ENCODE measurements at regions not wholly inside any gene's neighbourhood (a gene's known extent, or its start where the extent isn't known, plus 50 kb on each side); places are given as distances from the start of the nearest gene placed in this dataset.
A peak's percentile ranks its signal among the peaks of the same experiment; 100 is the strongest.

DNA sequence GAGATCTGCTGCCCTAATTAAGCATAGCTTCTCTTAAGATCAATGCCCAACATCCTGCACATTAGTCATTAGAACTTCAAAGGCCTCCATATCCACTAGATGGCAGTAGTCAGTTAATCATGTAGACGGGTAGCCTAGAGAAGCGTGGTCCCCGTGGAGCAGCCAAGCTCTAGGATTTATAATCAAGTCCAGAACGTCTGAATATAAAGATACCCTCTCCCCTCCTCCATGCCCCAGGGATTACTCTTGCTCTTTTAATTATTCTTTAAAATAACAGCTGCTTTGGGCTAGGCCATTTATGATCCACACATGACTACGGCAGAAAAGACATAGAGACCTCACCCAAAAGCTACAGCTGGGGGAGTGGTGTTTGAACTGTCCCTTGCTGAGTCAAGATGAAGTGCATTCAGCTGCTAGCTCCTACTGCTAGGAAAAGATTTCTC, 327.6 kb upstream of the PLET1 start:
- peak; percentile 81 for DNase-seq (ENCODE audit: low read depth)

DNA sequence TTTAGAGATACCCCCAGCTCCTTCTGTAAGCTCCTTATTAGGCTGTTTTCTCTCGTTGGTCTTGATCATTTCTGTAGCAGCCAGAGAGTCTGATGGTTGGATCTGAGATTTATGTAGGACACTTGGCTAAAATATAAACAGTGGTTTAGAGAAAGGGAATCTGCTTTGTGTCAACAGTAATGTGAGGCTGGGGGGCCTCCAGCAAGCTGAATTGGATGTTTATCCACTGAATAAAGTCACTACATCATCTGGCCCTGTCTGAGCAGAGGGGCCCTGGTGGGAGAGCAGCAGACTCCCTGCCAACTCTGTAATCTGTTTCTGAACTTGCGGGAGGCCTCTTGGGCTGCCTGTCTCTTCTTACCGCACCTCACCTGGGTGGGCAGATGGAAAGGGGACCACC, 328.5 kb upstream of the PLET1 start:
- no peak for DNase-seq (ENCODE audit: low read depth)

DNA sequence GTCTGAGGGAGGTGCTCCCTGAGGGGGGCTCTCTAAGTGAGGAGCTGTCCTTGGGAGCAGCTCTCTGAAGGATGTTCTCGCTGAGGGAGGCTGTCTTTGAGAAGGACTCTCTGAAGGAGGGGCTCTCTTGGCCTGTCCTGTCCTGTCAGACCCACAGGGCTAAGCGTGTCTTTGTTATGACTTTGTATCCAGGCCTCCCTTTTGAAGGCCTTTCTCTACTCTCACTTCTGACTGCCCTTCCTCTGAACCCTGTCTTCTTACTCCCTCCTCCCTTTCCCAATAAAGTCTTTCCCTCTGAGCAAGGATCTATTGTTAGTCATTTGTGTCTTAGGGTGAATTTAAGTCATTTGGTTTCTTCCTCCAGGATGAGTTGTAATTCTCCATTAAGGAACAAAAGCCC, 330.1 kb upstream of the PLET1 start:
- DNase-seq (ENCODE audit: low read depth), result peak; percentile 33

DNA sequence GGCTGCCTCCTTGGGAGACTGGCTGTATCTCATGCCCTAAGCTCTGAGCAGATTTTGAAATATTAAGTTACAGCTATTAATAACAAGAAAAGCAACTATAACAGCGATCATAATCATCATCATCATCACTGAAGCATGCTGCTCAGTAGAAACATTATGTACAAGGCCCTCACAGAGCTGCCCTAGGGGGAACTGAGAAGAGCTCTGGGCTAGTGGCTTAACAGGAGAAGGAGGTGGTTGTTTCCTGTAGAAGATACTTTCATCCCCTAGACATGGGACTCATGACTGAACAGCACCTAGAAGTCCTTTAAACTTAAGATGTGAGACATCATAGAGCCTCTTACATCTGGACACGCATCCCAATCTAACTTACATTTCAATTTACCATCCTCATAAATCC, 332.8 kb upstream of the PLET1 start:
- DNase-seq (ENCODE audit: low read depth), result no peak

DNA sequence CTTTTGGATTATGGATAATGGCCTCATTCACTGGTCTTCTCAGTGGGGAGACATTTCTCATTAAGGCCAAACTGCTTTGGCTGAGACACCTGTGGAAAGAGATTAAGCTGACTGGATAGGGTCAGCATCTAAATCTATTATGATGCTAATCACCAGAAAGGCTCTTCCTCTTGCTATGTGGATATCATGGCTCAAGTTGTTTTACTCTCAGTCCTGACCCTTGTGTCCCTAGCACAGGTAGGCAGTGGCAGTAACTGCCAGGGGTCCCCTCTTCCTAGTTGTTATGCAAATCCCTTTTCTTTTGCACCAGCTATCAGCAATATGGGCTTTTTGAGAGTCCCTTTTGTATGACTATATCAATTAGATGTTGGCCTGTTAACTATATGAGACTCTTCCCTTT, 335.7 kb upstream of the PLET1 start:
- no peak for DNase-seq (ENCODE audit: low read depth)

DNA sequence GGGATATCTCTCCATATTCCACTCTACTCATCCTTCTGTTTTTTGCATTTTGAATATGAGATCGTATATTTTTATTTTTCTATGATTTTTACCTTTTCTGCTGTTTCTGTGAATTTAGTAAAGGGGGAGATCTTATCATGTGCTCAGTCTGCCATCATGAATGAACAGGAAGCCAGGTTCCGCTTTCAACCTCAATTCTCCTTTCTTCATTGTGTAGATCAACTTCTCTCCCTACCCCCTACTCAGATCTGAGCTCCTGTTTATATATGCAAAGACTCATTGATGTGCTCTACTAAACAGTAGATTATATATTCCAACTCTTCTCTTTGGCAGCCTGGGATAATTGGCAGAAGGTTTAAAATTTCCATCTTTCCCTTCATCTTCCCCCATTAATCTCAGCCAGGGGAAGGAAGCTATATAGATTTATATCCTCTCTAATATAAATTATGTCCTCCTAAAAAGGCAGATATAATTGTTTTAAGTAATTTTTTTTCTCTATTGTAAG, 336.7 kb upstream of the PLET1 start:
- no peak for DNase-seq (ENCODE audit: low read depth)

DNA sequence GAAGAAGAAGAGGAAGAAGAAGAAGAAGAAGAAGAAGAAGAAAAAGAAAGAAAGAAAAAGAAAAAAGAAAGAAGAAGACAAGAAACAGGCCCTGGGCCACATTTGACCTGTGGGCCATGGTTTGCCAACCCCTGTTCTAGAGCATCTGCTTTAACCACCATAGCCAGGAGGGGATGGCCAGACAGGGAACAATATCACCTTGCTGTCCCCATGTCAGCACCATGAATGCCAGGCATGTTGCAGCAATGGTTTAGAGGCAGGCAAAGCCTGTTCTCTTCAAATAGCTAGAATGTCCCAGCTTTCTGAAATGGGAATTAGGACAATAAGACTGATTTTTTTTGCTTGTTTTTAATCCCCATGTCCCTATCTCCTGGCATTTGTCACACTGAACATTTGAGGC, 338.6 kb upstream of the PLET1 start:
- DNase-seq (ENCODE audit: low read depth), result no peak

DNA sequence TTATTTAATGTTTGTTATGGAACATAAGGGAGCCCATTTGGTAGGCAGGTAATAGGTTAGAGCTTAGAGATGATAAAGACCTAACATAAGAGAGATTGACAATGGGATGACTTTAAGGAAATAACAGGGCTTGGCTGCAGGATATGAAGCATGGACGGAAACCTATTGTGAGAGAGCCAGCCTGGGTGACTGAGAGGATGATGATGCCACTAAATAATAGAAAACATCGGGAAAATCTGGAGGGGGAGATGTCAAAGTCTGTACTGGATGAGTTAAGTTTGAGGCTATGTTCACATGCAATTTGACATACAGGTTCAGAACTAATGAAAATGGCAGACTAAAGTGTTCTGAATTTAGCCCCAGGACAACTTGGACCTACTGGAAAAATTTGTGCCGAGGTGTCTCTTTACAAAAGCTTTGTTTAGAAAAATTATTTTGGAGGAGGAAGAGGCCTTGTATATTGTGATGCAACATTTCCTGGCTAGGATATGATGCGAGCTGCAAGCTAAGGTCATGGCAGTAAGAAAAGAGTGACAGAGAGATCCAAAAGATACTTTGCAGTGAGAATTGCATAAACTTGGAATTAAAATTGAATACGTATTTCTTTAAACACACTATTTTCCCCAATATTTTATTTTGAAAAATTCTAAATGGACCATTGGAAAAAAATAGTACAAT, 339.3 kb upstream of the PLET1 start:
- no peak for DNase-seq (ENCODE audit: low read depth)

DNA sequence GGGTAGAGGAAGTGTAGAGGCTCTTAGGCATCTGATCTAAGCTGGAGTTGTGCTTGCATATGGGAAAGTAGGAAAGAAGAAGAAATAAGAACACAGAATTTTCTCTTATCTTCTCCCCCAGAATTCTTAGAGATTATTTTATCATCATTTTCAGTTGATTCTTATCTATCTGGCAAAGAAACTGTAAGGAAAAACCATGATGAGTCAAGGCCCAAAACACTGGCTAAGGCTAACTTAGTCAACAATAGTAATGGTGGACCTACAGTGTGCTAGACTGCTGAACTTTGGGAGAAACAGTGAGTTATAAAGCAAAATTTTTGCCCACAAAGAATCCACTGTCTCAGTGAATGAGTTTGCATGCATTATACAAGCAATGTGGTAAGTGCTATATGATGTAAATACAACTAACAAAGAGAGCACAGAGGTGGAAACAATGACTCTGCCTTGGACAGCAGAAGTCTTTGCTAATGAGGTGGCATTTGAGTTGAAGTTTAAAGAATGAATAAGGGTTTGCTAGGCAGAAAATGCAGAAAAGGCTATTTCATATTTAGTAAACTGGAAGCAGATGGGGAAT, 344.5 kb upstream of the PLET1 start:
- peak; percentile 10 for DNase-seq (ENCODE audit: low read depth)

DNA sequence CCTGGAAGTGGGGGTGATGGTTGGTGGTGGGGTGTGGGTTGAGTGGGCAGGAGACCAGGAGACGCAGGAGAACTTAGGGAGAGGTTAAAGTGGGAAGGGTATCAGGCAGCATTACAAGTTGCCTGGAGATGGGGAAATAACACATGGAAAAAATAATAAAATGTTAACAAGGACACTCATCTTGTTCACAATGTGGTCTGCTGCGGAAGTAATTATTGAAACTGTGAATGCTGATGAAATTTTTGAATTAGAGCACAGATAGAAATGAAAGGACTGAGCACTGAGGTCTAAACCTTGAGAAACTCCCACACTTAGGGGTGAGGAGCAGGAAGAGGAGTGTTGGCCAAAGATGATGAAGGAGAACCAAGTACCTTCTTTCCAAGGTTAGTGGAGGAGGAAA, 346.0 kb upstream of the PLET1 start:
- DNase-seq (ENCODE audit: low read depth), result no peak

DNA sequence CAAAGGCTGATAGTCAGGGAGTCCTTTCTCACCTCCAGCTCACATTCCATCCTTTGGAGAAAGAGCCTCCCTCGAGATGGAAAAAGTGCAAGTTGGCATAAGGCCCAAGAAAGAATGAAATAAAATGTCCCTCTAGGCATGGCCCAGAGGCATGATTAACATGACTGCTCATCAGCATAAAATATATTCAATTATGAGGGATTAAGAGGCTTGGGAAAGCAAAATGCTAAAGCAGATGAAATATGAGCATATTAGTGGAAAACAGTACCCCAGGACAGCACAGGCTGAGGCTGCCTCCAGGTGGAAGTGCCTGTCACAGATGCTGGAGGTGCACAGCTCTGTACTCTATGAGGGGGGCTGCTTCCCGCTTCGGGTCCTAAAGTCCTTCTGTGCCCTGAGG, 347.8 kb upstream of the PLET1 start:
- no peak for DNase-seq (ENCODE audit: low read depth)

DNA sequence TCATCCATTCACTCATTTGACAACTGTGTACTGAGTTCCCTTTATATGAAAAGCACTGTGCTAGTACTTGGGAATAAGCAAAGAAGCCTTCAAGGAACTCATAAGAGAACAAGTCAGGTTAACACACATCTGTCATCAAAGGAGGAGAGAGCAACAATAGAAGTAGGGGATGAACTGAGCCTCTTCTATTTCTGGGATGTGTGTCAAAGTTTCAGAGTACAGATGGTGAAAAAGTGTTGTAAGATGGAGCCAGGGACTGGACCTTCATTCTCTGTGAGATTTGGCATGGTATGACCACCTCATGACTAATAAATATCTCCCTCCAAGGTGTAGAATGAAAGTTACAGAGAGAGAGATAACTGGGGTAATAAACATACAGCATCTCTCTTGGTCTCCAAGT, 349.8 kb upstream of the PLET1 start:
- no peak for DNase-seq (ENCODE audit: low read depth)

DNA sequence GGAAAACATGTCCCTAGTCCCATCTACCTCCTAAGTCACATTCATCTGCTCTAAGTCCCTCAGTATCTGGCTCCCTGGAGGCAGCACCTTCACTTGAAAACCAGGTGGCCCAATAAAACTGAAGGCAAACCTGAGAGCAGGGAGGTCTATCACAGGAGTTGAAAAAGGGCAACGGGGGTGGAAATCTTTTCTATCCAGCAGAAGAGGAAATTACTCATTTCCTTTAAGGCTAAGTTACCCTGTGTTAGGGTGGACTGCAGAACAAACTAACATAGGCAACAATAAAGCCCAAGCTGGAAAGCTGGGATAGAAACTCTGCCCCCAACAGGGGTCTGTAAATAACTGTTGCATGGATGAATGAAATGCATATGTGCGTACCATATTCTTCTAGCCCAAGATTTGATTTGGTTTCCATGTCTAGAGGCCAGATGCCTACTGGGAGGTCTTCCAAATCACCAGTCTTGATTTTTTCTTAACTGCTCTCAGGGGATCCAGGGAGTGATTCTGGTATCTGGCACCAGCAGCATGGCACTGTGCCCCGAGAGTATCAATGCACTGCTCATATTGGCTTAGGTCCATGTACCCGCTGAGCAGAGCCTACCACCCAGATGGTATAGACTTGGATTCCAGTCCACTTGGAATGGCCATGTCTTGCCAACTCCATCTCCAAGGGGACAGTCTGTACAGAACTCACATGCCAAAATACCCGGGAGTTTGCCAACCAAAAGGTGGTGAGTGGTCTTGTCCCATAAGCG, 350.0 kb upstream of the NCAM1 start:
- DNase-seq (ENCODE audit: low read depth), result no peak

DNA sequence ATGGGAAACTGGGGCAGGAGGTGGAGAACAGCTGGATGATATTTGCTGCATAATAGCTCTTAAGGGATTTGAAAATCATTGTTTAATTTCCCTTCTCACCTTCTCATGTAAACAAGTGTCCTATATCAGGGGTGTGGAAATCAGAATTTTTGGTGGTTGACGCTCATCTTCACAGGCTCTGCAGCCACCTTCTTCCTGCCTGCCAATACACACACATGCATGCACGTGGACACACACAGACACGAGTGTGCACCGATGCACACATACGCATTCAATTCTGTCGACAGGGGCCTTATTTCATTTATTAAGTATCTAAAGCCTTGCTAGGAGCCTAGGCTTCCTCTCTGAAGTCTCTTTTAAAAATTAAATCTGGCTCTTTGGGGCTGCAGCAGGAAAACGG, 349.4 kb upstream of the NCAM1 start:
- DNase-seq (ENCODE audit: low read depth), result no peak

DNA sequence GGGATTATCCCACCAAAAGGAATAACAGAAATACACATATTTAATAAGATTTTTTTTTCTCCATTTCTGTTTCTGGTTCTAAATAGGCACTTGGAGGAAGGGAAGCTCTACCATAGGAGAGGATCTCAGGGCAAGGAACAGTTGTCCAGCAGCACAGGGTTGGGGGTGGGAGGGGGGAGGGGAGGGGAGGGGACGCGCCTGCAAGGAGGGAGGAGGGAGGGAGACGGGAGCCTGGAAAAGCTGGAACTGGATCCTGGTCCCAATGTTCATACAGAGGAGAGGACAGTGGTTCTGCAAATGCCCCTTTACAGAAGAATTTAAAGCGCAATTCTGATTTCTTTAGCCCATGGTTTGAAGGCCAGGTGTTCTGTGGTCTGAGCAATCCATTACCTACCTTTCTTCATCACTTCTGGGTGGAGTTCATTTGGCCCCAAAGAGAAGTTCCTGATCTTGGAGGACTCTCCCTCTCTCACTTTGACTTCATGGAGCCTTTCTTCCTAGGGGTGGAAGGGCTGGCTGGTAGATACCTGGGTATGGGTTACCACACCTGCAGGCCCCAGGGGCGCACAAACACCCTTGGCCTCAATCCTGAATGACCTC, 348.9 kb upstream of the NCAM1 start:
- DNase-seq (ENCODE audit: low read depth), result no peak

DNA sequence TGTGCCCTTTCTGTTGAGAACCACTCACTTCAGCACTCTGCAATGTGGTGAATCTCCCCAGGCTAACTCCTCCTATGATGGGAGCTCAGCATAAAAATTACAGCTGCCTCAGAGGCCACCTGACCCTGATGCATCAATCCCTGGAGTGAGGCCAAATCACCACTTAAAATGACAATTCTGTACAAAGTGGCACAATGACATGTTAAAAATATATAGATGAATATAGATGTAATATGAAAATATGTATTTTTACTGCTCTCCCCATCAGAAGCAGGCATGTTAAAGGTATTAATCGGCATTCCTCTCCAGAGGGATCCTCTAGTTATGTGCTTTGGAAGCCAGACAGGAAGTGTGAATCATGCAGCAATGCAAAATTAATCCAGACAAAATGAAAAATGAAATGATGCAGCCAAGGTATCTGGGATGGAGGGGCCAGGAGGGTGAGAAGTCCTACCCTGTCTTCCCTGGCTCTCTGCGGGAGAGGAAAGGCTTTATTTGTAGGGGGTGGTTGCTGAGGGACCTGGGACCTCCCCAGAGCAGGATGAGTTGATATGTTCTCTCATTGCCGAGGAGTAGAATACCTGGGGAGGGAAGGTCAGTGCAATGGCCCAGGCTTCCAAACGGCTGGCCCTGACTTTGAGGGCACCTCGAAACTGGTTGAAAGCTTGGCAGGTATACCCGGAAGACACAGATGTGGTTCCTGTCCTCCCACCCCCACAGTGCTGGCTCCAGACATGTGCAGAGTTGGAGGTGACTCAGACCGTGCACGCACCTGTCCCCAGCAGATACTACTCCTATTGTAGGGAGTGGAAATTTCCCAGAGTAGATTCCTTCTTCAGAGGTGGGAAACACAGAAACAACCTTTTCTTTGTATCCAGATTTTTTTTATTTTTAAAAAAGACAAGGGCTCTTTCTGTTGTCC, 347.9 kb upstream of the NCAM1 start:
- DNase-seq (ENCODE audit: low read depth), result peak; percentile 40

DNA sequence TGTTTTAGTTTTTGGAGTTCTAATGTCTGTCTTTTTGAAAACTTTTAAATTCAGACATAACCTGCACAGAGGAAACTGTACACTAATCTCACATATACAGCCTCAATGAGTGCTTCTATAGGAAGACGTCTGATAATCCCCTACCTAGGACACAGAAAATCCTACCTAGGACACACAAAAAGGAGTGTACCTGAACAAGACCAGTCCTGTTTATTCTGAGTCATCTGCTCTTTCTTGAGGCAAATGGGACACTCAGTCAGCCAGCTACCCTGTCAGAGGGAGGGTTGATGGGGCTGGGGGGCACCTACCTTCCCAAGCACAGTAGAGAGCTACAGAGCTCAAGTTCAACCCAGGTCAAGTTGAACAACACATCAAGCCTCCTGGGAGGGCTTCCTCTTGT, 346.6 kb upstream of the NCAM1 start:
- no peak for DNase-seq (ENCODE audit: low read depth)

DNA sequence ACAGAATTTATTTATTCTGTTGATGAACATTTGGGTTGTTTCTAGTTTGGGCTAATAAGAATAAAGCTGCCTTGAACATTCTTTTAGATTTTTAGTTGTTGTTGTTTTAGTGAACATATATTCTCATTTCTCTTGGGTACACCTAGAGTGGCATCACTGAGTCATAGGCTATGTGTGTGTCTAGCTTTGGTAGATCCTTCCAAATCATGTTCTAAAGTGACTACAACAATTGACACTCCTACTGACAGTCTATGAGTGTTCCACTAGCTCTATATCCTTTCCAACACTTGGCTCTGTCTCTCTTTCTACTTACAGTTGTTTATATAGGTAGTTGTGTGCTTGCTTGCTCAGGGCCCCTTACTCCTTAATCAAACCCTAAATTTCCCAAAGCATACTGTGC, 346.0 kb upstream of the NCAM1 start:
- DNase-seq (ENCODE audit: low read depth), result no peak

DNA sequence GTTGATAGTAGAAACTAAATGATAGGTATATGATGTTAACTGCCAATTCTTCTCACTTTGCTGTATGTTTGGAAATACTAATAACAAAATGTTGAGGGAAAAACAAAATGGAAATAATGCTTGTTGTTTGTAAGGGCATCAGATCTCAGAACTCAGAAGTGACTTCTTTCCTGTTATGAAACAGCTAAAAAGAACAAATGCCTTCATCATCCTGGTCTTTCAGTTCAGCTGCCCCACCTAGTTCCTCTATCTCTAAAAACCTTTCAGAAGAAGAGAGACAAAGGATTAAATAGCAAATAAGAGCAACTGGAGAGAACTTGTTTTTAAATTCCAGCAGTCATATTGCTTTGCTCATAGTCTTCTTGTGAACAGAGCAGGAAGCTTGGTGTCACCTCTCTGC, 345.3 kb upstream of the NCAM1 start:
- DNase-seq (ENCODE audit: low read depth), result no peak

DNA sequence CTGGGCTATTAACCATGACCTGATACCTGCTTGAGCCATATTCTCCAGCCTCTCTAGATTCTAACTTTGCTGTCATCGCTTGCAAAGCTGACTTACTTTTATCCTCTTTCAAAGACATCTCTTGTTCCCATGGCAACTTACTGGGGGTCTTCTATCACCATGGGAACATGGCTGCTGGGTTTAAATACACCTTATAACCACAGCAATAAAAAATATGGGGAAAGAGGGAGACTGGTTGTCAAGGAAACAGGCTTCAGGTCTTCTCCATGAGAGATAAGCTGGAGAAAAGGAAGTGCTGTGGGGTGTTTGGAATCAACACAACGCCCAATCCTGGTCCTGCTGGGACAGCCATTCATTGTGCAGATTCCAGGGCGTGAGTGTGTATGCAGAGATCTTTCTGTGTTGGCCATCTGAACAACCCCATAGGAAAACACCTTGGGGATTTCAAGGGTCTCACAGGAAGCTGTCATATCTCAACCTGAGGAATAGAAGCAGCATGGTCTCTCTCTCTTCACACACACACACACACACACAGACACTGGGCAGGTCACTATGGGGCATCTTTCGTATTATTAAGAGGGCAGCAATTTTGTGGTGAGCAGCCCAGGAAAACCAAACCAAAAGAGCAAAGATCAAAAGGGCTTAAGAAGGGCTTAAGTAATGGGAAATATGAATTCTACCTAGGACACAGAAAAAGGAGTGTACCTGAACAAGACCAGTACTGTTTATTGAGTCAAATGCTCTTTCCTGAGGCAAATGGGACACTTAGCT, 344.7 kb upstream of the NCAM1 start:
- no peak for DNase-seq (ENCODE audit: low read depth)

DNA sequence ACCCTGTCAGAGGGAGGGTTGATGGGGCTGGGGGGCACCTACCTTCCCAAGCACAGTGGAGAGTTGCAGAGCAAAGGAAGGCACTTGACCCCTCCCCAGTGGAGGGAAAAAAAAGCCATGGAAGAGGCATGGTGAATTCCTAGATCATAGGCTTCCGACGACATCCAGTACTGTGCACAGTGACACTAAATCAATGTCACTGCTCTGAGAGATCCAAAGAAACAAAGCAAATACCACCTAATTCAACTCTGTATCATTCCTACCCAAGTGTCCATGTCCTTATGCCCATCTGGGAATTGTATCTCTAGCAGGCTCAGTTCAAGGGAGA, 344.2 kb upstream of the NCAM1 start:
- DNase-seq (ENCODE audit: low read depth), result no peak

All from stromal cell of bone marrow (primary cell).